NCI-H1694 treated with DMSO at 0.1 percent for 48 hours (cell line): ENCODE measurements at regions not wholly inside any gene's neighbourhood (a gene's known extent, or its start where the extent isn't known, plus 50 kb on each side); places are given as distances from the start of the nearest gene placed in this dataset.

ENCODE experiments used
- DNase-seq: peaks from one replicate; lab custom pipeline; 2025; lab: John Stamatoyannopoulos, UW

DNA sequence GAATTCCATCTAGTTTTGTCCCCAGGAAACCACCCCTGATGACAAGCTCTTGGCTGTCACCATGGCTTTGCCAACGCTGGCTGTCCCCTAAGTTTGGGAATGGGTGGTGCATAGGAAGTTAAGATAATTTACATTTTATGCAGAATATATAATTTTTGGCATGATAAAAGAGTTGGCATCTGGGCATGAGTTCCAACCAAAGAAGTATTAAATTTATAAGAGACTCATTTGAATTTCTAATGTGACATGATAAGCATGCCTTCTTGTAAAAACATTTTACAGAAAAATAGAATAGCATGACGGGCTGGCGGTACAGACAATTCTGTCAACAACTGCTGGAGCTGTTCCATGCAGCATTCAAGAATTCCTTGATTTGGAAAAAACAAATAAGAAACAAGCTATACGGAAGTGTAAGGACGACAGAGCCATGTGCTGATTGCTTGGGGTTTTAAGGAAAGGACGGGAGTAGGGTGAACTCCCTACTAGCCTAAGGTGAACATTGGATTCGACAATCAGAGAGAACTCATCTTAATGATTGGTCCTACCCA, 106.8 kb upstream of the C1orf21 start:
- DNase-seq: no peak

DNA sequence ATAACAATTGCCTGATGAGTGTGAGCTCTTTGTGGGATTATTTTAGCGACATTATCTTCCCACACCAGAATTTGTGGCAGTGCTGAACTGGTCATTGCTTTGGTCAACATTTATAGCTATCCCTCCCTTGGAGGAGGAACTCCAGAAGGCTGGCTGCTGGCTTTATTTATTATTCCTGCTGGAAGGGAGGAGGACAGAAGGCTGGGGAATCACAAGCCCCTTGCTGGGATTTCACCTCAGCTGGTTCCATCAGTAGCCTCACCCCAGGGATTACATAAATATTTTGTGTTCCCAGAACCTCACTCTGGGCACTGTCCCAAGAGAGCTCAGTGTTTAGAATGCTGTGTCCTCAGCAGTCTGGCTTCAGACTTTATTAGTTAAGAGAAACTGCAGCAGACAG, 102.8 kb upstream of the C1orf21 start:
- peak; percentile 59 for DNase-seq

DNA sequence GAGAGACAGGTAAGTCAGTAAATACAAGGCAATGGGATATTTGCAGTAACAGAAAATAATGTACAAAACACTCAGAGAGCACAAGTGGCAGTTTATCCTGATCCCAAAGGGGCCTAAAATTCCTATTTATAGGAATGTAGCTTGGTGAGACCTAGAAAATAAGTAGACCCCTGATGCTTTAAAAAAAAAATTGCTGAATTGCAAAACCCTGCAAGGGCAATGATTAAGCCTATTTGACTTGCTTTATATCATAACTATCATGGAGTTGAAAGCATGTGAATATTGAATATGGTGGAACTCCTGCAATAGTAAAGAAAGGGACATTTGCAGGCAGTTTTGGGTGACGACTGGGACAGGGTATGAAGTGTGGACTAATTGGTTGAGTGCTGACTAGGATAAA, 101.9 kb upstream of the C1orf21 start:
- DNase-seq: no peak

DNA sequence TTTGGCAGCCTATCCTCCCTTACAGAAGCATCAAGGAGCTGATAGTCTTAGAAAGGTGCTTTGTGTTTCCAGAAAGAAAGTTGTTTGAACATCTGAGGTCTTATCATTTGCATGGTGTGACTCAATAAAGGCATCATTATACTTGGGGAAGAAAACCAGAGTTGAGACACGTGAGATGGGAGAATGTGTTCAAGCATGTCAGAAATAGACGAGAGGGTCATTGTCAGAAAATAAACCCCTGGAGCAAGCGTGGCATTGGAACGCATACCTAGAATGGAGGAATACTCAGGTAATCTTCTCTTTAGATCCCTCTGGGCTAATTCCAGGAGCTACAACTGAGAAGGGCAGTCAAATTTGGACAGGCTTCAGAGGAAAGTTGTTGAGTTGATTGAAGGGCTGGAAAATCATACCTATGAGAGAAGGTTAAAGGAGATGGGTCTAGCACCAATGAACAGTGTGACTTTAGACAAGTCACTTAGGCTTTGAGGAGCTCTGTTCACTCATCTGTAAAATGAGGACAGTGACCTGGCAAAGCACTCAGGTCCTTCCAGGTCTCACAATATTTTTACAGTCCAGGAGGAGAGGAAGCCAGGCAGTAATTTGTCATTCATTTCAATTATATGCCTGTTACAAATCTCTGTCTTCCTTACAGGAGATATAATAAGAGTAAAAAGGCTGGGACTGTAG, 101.3 kb upstream of the C1orf21 start:
- DNase-seq: no peak

DNA sequence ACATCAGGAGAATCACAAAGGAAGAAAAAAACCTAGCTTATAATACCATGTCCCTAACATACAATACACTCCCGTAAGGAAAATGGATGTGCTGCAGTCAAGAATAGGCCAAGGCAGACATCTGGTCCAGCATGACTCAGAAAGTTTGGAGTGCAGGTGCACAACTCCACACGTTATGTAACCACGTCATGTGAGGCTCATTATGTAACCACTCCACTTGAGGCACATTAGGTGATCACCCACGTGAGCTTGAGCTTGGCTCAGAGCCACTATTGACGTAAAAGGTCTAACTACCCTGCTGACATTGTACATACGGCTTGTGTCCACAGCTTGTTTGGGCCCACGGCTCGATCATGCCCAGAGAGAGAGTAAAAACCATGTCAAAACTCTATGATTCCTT, 99.8 kb upstream of the C1orf21 start:
- DNase-seq: no peak

DNA sequence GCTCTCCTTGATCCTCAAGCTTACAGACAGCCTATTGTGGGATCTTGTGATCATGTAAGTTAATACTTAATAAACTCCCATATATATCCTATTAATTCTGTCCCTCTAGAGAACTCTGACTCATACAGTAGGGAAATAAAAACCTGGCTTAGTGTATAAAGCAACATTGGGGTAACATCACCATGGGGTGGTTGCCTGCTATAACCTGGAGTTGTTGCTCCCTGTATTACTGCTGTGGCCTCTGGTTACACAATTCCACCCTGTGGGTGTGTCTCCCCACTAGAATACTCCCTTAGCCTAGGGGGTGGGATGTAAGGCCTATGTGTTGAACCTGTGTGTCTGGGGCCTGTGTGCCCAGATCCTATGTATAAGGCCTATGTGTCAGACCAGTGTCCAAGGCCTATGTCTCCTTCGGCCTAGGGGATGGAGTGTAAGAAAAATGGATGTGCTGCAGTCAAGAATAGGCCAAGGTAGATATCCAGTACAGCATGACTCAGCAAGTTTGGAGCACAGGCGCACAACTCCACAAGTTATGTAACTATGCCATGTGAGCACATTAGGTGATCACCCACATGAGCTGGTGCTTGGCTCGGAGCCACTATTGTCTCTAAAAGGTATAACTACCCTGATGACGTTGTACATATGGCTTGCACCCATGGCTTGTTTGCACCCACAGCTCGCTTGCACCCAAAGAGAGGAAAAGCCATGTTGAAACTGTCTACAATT, 96.8 kb upstream of the C1orf21 start:
- peak; percentile 22 for DNase-seq

DNA sequence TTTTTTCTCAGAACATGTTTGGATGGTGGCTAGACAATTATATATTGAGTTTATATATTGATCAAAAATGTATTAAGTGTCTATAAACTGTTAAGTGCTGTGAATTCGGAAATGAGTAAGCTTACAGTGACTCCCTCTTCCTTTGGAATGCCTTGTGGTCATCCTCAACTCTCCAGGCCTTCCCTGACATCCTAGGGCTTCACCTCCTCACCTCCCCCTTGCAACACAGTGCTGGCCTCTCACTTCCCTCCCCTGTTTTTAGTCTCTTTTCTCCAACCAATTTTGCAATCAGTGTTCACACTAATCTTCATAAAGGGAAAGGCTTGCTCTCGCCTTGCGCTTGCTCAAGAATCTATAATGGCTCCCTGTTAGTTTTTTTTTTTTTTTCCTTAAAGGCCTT, 95.1 kb upstream of the C1orf21 start:
- no peak for DNase-seq

DNA sequence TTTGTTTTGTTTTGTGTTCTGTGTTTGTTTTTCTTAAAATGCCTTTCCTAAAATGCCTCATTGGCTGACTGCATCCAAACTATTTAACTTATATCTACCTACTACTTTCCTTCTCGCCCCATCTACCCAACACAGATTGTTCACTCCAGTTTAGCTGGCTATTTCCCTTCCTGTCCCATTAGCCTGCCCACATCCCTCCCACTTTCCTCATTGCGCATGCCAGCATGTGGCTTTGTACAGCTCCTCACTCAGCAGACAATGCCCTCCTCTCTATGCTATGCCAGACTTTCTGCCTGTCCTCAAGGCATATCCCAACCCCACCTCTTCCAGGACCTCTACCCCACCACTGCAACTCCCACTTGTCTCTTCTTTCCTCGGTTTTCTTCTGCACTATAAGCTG, 94.7 kb upstream of the C1orf21 start:
- DNase-seq: no peak

DNA sequence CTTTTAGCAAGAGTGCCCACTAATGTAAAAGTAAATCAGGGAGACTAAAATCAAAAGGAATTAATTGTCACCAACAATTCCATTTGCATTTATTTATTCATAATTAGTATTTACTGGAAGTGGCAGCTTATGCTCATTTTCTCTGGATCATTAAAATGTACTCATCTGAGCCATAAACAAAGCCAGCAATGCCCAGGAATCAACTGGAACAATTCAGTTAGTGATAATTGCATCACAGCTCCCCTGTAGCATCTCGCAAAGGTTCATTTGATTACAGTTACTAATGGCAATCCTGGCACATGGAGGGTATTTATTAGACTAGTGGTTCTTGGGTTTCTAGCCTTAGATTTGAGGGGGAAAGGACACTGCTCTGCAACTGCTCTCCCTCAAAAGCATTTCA, 92.7 kb upstream of the C1orf21 start:
- DNase-seq: no peak

DNA sequence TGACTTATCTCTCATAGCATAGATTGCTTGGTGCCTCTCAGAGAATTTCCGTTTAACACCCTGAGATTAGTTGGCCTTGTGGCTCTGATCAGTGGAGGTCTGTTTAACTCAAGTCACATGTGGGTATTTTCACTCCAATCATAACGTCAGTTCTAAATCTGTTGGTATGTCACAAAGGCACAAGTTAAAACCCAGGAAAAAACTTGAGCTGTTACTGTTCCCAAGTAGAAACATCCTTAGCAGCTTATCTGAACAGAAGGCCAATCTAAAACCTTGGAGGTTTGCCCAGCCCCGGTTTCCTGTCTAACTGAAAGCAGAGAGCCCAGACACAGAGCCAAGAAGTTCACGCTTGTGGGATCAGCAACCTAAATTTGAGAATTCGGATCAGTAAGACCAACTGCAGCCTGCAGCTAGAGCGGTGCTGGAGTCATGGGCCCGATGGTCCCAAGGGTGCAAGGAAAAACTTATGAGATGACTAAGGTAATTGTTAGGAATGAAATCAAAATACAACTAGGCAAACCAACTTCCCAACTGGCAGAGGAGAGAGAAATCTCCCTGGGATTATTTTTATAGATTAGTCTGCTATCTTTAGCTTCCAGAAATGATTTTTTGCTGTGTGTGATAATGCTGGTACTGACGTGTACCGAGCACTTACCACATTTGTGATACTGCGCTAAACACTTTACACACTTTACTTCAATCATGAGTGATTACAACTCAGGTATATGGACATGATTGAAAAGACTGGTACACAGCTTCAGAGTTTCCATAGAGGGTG, 90.2 kb upstream of the C1orf21 start:
- peak; percentile 91 for DNase-seq

DNA sequence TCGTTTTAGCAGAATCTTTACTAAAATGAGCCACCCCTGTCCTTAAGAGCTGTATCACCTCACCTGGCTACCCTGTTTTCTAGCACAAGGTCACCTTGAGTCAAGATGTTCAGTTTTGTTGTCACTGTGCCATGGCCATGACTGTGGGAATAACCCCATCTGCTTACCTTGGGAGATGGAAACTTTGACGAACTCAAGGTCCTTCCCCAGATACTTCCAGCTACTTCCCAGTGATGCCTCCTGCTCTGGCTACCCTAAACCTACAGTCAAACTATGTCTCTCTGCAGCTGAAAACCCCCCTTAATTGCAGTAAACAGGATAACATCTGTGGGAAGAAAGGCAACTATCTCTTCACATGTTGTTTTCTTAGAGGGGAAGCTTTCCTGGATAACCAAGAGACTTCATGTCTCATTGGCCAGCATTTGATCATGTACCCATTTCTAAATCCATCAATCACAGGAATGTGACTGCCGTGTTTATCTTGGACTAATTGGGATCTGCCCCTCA, 89.5 kb upstream of the C1orf21 start:
- DNase-seq: peak; percentile 42

DNA sequence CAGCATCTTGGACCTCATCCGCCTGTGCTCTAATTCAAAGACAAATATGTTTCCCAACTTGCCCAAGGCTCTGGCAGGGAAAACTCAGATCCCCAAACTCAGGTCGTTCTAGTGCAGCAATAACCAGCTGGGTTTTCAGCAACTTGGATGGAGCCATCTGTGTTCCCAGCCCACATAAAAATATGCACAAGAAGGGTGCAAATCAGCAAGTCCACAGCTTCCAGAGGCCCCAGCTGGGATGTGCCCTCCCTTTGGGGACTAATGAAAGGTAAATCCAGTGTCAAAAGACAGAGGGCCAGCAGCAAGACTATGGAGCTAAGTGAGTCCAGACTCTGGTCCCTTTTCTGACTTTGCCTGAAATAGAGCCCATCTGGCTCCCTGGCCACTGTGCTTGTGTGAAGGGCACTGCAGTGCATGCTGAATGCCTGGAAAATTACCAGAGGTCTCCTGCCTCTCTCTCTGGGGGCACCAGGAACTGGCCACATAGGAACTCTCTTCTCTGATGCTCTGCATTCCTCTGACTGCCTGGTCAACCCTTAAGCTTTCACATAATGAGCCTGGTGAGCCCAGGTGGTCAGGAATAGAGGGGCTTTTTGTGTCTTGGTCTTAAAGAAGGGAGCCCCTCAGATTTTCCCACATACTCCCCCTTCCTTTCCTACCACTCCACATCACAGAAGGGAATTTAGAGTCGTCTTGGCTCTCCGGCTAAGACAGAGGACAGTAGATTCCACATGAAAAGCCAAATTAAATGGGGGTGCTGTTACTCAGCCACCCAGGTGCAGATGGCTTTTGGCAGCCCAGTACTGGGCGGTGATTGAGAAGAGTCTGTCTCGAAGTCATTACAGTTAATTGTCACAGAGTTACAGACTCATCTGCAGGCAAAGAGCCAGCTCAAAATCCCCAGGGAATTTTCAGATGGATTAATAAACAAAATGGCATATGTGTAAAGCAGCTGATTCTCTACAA, 88.1 kb upstream of the C1orf21 start:
- peak; percentile 95 for DNase-seq

DNA sequence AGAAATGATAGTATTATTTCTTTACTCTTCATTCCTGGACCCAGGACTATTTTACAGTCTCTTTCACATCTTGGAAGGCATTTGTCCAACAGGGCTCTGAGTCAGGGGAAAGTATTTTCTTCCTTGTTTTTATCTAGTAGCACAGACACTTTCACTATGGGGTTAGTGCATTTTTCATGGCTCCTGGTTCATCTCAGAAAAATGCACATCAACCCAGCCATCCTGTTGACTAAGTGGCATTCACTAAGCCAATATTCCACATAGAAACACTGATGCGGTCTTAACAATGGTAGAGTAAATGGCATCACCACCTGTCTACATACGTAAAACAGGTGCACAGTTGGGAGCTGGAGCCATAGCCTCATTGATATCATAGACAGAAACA, 87.4 kb upstream of the C1orf21 start:
- peak; percentile 85 for DNase-seq

DNA sequence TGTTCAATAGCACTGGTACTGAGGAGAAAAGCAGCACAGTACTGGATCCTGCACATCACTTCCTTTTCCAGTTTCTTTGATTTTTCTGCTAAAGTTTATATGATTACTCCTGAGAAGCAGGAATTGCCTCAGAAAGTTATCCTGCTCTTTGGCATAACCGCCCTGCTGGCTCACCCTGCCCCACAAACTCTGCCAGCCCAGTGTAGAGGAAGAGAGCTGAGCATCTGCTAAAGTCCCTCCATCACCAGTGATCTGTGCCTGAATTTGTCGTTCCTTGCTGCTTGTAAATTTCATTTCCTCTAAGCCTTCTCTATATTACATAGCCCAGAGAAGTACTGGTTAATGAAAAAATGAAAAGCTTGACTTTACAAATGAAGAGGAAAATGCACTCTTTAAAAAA, 87.0 kb upstream of the C1orf21 start:
- DNase-seq: peak; percentile 84

DNA sequence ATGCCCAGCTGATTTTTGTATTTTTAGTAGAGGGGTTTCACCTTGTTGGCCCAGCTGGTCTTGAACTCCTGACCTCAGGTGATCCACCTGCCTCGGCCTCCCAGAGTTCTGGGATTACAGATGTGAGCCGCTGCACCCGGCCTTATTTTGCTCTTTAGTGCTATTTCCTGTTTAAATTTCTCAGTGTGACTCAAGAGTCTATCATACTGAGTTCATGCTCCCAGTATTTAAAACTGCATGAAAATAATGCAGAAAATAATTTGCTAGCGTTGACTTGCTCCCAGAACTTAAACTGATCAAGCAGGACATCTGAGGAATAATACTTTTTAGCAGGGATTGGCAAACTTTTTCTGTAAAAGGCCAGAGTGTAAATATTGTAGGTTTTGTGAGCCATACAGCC, 86.4 kb upstream of the C1orf21 start:
- no peak for DNase-seq

DNA sequence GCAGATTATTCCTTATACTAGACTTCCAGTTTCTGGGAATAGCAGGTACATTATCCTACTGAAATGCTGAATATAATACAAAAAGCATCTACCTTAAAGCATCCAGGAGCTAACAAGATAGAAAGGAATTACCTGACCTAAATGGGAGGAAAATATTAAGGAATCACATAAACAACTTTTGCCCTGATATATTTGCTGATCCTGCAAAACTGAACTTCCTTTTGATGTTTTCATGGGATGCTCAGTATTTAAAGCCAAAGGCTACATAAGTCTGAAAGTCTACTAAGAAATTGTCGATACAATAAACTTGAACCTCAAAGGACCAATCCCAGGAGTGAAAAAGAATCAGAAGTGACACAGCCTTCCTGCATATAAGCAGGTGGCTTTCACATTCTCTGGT, 85.6 kb upstream of the C1orf21 start:
- DNase-seq: no peak

DNA sequence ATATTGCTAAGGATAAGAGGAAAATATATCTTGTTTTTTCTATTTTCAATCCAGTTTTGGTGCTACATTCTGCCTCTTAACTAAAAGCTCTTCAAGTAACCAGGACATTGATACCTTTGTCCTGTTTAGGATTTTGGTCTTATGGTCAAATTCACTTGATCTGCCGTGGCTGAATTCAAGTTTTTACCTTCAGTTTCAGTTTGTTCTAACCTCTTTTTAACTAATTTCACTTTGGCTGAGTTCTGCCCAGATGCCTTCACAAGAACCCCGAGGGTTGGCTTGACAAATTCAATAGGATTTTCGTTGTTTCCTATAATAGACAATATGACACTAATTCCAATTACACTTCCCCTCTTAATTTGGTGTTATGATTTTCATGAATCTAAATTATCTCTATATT, 84.5 kb upstream of the C1orf21 start:
- no peak for DNase-seq

DNA sequence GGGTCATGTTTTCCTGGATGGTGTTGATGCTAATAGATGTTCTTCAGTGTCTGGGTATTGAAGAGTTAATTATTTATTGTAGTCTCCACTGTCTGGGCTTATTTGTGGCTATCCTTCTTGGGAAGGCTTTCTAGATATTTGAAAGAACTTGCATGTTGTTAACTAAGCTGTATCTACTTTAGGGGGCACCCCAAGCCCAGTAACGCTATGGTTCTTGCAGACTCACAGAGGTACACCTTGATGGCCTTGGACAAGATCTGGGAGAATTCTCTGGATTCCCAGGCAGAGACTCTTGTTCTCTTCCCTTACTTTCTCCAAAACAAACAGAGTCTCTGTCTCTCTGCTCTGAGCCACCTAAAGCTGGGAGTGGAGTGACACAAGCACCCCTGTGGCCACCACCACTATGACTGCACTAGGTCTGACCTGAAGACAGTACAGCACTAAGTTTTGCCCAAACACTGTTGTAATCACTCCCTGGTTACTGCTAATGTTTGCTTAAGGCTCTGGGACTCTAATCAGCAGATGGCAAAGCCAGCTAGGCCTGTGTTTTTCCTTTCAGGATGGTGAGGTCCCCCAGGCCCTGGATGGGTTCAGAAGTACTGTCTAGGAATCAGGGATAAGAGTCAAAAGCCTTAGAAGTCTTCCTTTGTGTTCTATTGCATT, 76.5 kb upstream of the C1orf21 start:
- no peak for DNase-seq

DNA sequence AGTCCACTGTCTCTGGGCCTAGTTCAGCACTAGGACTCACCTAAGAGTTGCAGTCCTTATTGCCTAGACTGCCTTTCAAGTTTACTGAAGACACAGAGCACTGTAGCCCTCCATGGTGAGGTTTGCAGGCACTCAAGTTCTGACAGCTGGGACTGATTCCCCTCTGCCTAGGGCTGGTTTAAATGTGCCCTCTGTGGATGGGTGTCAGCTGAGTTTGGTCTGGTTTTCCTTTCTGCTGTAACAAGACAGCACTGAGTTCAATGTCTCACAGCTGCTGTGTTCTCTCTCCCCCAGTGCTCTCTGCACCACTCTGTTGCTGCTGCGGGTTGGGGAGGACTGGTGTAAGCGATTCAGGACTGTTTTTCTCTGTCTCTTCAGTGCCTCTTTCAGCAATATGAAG, 75.2 kb upstream of the C1orf21 start:
- no peak for DNase-seq

DNA sequence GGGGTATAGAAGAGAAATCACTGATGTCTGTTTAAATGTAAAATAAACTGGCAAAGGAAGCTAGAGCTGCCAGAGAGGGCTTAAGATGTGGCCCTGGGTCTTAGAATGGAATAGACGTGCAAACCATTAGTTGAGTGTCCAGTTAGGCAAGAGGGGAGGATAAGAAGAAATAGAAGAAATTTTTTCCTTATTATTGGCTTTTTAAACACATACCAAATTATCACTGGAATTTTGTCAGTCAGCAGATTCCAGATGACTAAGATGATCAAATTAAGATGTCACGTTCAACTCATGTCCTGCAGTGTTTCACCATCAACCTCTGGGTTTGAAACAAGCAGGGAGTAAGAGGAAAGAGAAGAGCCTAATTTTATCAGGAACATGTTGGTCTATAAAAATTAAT, 71.6 kb upstream of the C1orf21 start:
- no peak for DNase-seq

DNA sequence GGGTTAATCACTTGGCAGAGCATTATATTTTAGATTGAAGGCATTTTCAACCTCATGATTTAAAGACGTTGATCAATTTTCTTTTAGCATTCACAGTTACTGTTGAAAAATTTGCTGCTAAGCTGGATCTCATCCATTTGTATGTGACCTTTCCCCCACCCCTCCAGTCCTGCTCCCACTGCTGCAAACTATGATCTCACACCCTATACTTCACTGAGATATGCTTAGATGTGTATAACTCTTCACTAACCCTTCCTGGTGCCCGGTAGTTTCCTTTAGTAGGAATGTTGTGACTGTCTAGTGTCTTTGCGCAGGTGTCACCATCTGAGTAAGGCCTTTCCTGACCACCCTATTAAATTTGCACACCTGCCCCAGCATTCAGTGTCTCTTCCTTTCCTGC, 67.0 kb upstream of the C1orf21 start:
- no peak for DNase-seq
